Right forelimb (tissue), 1 donor: ENCODE measurements at regions not wholly inside any gene's neighbourhood (a gene's known extent, or its start where the extent isn't known, plus 50 kb on each side); places are given as distances from the start of the nearest gene placed in this dataset.

ENCODE experiments used
- DNase-seq: peaks from one replicate; pipeline ENCODE4 v3.0.0-alpha.2; 2018

- DNase-seq = no peak
Measured at GRCh38 chr1:165025805-165026204, 330.7 kb downstream of the LMX1A start.

- DNase-seq = no peak
Measured at GRCh38 chr1:165014753-165015152, 341.8 kb downstream of the LMX1A start.

GRCh38 chr1:165011991-165012531 lies 344.5 kb downstream of the LMX1A start:
- no peak for DNase-seq

GRCh38 chr1:165011186-165011585 lies 345.3 kb downstream of the LMX1A start:
- DNase-seq = no peak

- no peak for DNase-seq
Measured at GRCh38 chr1:165010418-165011070, 346.0 kb downstream of the LMX1A start.

- DNase-seq = no peak
Measured at GRCh38 chr1:165006831-165007230, 349.7 kb downstream of the LMX1A start.

- no peak for DNase-seq
Measured at GRCh38 chr1:164999146-164999545, 357.4 kb downstream of the LMX1A start.

- no peak for DNase-seq
Measured at GRCh38 chr1:164991763-164992314, 364.7 kb downstream of the LMX1A start.

- DNase-seq = no peak
Measured at GRCh38 chr1:164983023-164983650, 373.4 kb downstream of the LMX1A start.

- no peak for DNase-seq
Measured at GRCh38 chr1:164982545-164982944, 374.0 kb downstream of the LMX1A start.

GRCh38 chr1:164977561-164977960 lies 379.0 kb downstream of the LMX1A start:
- no peak for DNase-seq

- DNase-seq = no peak
Measured at GRCh38 chr1:164971921-164972415, 384.5 kb downstream of the LMX1A start.

- DNase-seq = no peak
Measured at GRCh38 chr1:164971391-164971790, 385.1 kb downstream of the LMX1A start.

- no peak for DNase-seq
Measured at GRCh38 chr1:164969253-164969652, 387.3 kb downstream of the LMX1A start.

GRCh38 chr1:164967300-164967699 lies 389.2 kb downstream of the LMX1A start:
- DNase-seq = no peak

- no peak for DNase-seq
Measured at GRCh38 chr1:164961715-164962114, 394.8 kb downstream of the LMX1A start.

GRCh38 chr1:164958982-164959768 lies 397.3 kb downstream of the LMX1A start:
- DNase-seq = no peak

- no peak for DNase-seq
Measured at GRCh38 chr1:164953815-164954214, 394.8 kb downstream of the PBX1 start.

GRCh38 chr1:164953098-164953497 lies 394.1 kb downstream of the PBX1 start:
- no peak for DNase-seq

- no peak for DNase-seq
Measured at GRCh38 chr1:164951508-164951907, 392.5 kb downstream of the PBX1 start.

GRCh38 chr1:164950541-164950986 lies 391.6 kb downstream of the PBX1 start:
- no peak for DNase-seq

GRCh38 chr1:164949771-164950471 lies 390.9 kb downstream of the PBX1 start:
- no peak for DNase-seq
